GM21576 (cell line): ENCODE measurements at regions not wholly inside any gene's neighbourhood (a gene's known extent, or its start where the extent isn't known, plus 50 kb on each side); places are given as distances from the start of the nearest gene placed in this dataset.
A peak's percentile ranks its signal among the peaks of the same experiment; 100 is the strongest.

Source experiments
- ATAC-seq: cut with Tn5 transposase; IDR thresholded peaks from one replicate; pipeline ENCODE4 v1.9.1; 2021; ENCODE audit warnings: mild to moderate bottlenecking, moderate library complexity; ENCODE audit not compliant: unreplicated experiment

DNA sequence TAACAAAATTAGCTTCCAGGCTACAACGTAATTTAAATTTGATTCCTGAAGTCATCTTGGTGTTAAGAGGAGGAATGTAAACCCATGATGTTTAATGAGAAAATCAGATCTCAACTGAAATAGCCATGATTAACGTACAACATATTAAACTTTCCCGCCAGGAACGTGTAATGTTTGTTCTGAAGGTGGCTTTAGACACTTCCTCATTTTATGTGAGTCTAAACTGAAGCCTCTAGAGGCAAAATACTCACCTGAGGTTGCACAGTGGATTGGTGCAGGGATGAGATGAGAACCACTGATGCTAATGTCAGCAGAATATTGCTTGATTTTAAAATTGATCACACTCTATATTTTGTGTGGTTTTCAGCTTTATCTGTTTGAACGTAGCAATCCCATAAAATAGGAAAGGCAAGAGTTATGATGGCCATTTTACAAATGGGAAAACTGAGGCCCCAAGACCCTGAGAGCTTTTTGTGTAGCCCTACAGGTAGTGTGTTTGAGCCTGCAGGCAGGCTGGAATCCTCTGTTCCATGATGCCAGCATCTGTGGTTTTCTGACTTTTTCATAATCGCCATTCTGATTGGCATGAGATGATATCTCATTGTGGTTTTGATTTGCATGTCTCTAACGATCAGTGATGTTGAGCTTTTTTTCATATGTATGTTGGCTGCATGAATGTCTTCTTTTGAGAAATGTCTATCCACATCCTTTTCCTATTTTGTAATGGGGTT lies 243.7 kb upstream of the BMPER start:
- ATAC-seq: no peak

- ATAC-seq: no peak
These were observed 238.8 kb upstream of the BMPER start for GRCh38 chr7:33666531-33666930.

DNA sequence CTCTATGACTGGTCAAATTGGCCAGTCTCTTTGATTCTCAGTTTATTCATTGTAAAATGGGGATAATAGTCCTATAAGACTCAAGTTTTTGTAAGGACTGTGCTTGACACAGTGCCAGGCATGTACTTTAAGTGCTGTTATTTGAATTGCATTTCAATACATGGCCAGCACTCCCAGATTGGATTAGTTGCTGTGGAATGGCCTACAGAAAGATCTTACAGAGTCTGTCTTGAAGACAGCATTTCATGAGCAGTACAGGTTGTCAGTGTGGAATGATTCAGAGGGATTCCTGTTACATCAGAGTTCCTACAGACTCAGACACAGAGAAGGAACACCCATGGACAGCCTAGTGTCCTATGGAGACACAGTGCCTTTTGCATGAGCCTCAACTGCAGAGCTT lies 238.1 kb upstream of the BMPER start:
- ATAC-seq: no peak

- no peak for ATAC-seq
These were observed 236.1 kb upstream of the BMPER start for GRCh38 chr7:33669251-33669670.

DNA sequence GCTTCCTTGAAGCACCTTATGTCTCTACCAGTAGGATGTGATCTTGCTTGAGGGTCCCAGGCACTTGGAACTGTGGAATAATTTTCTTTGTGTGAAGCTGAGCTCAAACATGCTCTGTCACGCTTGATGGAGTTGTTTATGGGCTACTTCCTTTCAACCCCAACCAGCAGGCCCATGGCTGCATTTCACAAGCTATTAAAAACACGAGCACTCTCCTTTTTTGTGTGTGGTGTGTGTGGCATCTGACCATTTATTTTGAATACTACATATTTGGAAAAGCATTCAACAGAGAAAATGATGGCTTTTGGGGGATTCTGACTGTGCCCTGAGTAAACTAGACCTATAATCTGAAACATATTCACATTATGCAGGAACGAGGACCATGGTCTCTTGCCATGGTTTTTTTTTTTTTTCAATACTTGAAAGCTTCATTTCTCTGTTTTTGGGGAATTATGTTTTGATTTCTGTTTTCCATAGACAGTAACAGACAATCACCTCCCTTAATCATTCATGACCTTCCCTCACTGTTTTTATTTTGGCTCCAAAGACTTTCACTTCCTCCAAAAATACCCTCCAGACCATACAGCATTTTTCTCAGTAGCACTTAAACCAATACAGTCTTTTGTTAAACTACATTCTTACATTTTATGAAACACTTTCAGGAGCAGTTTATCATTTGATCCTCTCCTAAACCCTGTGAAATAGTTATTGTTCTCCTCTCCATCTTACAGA lies 233.6 kb upstream of the BMPER start:
- peak; percentile 74 for ATAC-seq

DNA sequence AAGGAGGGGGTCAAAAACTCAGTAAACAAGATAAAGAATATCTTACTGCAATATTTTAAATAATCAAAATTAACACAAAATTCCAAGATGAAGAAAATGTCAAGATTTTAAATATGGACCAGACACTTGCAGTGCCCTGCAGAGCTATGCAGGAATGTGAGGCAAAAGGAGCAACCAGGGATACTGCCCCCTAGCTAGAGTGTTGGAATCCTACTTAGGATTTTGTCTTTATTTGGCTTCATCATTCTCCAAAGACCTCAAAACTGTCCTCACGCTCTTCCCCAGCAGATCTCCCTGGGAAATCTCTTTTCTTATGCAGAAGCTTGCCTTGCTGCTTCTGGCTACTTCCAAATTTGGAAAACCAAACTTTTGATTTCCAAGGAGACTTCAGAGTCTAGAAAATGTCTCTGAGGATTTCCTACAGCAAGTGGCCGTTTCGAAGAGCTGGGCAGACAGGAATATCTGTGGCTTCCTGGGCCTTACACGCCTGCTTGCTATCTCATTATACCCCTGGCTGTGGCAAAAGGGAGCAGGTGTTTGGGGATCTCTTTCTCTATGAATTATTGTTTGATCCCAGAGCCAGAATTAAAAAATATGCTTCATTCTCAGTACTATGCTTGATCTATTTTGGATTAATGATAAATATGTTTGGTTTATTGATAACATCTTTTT lies 232.2 kb upstream of the BMPER start:
- no peak for ATAC-seq

GRCh38 chr7:33674804-33675411 lies 230.4 kb upstream of the BMPER start:
- no peak for ATAC-seq

DNA sequence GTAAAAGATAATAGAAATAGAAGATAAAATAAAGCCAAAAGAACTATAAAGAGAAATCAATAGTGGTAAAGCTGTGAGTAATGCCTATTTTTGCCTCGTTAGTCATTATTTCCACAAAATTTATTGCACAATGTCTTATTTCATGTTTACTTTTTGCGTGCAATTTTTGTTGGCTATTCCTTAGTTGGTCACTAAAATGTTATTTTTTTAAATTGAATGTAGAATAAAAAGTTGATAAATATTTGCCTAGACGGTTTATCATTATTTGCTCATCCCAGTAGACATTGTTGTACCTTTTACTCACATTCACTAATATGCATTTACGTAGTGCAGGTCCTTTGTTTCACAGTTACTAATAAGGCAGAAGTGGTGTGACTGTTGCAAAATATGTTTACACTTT lies 227.8 kb upstream of the BMPER start:
- ATAC-seq: no peak

DNA sequence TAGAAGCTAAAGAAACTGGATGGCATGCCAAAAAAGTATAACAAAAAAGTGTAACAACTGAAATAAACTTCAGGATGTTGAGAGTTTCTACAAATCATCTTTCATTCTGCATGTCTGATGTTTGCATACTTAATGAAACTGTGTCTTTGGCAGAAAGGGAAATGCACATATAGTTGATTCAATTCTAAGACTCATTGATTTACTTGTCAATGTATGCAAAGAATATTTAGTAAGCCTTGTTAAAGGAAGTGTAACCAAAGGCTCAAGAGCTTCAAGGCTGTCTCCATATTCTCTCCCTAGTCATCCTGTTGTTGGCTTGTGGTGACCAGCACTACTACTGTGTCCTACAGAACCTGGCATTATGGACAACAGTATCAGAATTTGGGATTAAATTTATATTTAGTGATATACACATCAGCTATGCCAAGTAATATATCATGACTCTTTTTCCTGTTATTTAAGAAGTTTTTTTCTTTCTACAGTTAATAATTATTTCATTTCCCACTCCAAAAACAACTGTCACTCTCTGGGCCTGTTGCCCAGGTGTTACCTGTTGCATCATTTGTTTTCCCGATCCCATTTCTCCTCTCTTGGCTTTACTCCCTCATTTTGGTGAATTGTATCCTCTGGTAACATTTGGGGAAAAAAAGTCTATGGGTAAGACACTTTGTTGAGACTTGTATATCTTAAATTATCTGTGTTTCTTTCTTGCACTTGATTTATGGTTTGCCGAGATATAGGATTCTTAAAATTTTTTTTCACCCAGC lies 226.6 kb upstream of the BMPER start:
- no peak for ATAC-seq

DNA sequence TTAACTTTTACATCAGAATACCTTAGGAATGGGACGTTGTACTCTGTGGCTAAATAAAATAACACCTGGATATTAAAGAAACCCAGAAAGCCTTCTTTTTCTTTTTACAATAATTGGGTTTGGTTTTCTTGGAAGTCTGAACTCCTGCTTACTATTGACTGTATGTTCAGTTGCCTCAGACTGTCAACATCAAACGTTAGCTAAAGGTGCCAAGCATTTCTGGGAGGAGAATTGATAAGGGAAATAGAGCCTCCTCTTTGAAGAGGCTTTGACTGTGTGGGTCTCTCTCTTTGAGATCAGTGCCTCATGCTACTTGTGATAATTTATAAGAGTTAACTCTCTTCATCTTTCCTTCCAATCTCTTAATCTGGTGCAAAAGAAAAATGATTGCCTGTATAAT lies 224.7 kb upstream of the BMPER start:
- no peak for ATAC-seq

DNA sequence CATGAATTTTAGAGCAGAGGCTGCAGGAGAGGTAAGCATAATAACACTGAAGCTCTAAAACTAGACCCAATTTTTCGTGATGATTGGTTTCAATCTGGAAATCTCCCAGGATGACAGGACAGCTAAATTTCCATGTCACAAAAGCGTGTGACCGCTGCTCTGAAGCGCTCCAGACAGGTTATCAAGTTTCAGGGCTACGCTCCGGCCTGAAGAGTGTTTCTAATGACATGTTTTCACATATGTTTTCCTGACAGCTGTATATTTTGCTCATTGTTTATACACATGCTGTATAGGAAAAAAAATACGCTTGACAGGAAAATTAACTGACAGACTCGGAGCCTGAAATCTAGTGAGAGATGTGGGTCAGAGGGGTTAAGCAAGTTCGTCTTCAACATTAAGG lies 219.8 kb upstream of the BMPER start:
- no peak for ATAC-seq

DNA sequence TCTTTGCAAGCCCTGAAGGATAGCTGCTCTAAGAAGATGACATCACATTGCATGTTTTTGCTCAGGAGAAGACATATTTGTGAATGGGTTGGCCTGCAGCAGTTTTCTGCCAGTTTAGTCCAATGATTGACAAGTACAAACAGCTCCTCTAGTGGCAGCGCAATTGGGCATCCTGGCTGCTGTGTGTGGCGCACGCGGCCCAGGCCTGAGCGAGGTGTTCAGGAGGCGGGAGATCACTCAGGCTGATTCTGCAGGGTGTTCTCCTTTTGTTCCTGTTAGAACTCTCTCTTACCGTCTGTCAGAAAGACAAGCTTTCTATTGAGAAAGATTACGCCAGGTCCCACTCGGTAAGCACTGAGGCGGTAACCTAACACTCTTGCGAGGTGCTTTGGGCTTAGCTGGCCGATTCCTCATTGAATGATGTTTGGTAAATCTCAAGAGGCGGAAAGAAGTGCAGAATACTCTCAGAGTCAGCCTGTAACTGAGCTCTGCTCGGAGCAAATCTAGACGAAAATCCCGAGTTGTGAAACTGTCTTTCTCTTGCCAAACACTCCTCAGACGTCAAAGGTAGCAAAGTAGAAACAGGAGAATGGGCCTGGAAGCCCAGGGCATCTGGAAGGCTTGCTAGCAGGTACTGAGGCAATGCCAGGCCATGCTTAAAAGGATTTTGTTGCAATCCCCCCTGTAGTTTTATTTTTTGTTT lies 219.2 kb upstream of the BMPER start:
- no peak for ATAC-seq

DNA sequence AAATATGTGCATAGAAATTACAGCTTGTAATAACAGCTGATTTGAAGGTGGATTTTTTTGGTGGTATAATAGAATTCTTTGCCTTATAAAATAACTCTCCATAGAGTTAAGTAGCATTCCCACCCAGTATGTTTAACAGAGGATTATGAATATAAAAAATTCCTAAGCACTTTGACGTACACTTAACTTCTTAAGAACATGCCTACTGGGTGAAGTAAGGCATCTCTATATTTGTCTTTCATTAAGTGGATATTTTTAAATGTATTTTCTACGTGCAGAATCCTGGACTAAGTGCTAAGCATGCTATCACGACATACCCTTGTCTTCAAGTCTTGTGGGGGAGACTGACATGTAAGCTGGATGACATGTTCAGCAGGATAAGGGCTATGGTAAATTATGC lies 217.7 kb upstream of the BMPER start:
- no peak for ATAC-seq

DNA sequence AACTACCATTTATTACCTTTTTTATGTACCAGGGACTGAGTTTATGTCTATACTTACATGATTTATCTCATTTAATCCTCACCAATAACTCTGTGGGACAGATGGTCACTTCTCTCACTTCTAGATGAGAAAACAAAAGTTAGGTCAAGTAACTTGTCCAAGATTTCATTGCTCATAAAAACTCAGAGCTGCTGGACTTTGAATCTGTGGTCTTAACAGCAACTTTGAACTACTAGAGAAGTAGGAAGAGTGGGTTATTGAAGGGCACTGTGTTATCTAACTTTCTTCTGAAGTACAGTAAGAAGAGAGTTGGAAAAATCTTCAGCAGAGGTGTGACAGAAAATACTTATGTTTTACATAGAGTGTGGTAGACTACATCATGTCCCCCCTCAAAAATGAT lies 214.2 kb upstream of the BMPER start:
- no peak for ATAC-seq

GRCh38 chr7:33692956-33693355 lies 212.4 kb upstream of the BMPER start:
- no peak for ATAC-seq

DNA sequence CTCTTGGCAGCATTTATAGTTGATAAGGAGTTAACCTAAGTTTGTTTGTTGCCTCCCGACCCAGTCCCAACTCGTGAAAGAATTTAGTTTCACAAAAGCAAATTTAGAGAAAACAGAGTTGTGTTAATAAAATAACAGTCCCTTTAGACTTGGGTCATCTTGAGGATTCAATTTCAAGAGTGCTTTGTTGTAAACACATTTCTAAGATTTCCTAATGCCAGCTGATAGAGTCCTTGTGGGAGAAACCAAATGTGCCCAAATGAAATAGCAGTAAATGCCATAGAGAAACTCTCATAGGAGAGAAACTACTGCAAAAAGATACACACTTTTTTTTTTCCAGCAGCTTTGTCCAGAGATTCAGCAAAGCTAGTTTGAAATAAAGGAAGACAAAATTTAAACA lies 211.3 kb upstream of the BMPER start:
- no peak for ATAC-seq

GRCh38 chr7:33697616-33698015 lies 207.7 kb upstream of the BMPER start:
- ATAC-seq: no peak

DNA sequence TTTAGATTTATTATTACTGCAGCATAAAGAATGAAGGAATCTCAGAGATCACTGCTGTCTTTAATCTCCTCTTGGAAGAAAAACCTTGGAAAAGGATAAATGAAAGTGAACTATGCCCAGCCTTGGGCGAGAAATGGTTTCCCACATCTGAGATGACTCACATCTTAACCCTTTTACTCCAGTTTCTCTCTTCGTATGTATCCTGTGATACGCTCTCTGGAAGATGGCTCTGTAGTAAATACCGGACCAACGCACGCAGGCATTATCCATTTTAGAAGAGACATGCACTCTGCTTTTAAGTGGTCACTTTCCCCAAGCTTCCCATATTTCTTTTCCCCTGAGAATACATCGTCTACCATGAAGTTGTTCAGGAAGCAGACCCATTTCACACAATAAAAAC lies 207.3 kb upstream of the BMPER start:
- ATAC-seq: no peak

- no peak for ATAC-seq
These were observed 206.6 kb upstream of the BMPER start for GRCh38 chr7:33698692-33699128.
